Keratinocyte (primary cell): ENCODE measurements at regions not wholly inside any gene's neighbourhood (a gene's known extent, or its start where the extent isn't known, plus 50 kb on each side); places are given as distances from the start of the nearest gene placed in this dataset.

Experiments used
- DNase-seq: peaks from one replicate; pipeline ENCODE4 v3.0.0-alpha.2; 2011; ENCODE audit warnings: low read depth, missing footprints, low spot score
- FAIRE-seq: peaks from 2 replicates; lab custom pipeline; 2011; peaks lifted over from hg19 to GRCh38; lab: Jason Lieb, UNC
- H2AFZ ChIP-seq: 2 replicates; pipeline ENCODE4 v1.6.0; 2012; ENCODE audit warnings: low read length, control low read depth, inconsistent platforms; ENCODE audit not compliant: control insufficient read depth
- H3K27ac ChIP-seq: 2 replicates; pipeline ENCODE4 v1.5.1; 2011; ENCODE audit warnings: low read length; ENCODE audit not compliant: control insufficient read depth, insufficient read depth
- H3K27me3 ChIP-seq: 3 replicates; pipeline ENCODE4 v1.6.0; 2011; ENCODE audit warnings: low read length; ENCODE audit not compliant: control insufficient read depth, insufficient read depth; ENCODE audit errors: extremely low read depth
- H3K36me3 ChIP-seq, 2 experiments: 2 replicates in 1 of 2; 3 replicates in 1 of 2; pipeline ENCODE4 v1.5.1; 2011; ENCODE audit warnings: low read length in 2 of 2, mild to moderate bottlenecking in 1 of 2; ENCODE audit not compliant: control insufficient read depth in 2 of 2, insufficient read depth in 2 of 2; ENCODE audit errors: extremely low read depth in 1 of 2
- H3K4me1 ChIP-seq: 3 replicates; pipeline ENCODE4 v1.5.1; 2011; ENCODE audit warnings: low read length; ENCODE audit not compliant: control insufficient read depth, insufficient read depth; ENCODE audit errors: extremely low read depth
- H3K4me2 ChIP-seq: 3 replicates; pipeline ENCODE4 v1.6.0; 2011; ENCODE audit warnings: low read depth, low read length; ENCODE audit not compliant: control insufficient read depth, insufficient read depth; ENCODE audit errors: extremely low read depth
- H3K4me3 ChIP-seq, 3 experiments: fragments of 200-600 bp in 1 of 3; sonication (generic) in 1 of 3; 2 replicates in 2 of 3; 3 replicates in 1 of 3; pipeline ENCODE4 v1.5.1; 2011 to 2016; ENCODE audit warnings: low read length in 3 of 3, mild to moderate bottlenecking in 3 of 3, control low read depth in 2 of 3, inconsistent platforms in 1 of 3, low read depth in 1 of 3, mixed read lengths in 1 of 3, mixed run types in 1 of 3, moderate library complexity in 1 of 3; ENCODE audit not compliant: control insufficient read depth in 2 of 3, insufficient read depth in 2 of 3; ENCODE audit errors: extremely low read depth in 1 of 3
- H3K79me2 ChIP-seq: 2 replicates; pipeline ENCODE4 v1.6.0; 2012; ENCODE audit warnings: low read length; ENCODE audit not compliant: control insufficient read depth, insufficient read depth
- H3K9ac ChIP-seq: 3 replicates; pipeline ENCODE4 v1.6.0; 2011; ENCODE audit warnings: low read length; ENCODE audit not compliant: control insufficient read depth, insufficient read depth; ENCODE audit errors: extremely low read depth
- H3K9me1 ChIP-seq: 3 replicates; pipeline ENCODE4 v1.6.0; 2011; ENCODE audit warnings: low read length; ENCODE audit not compliant: control insufficient read depth, insufficient read depth; ENCODE audit errors: extremely low read depth
- H3K9me3 ChIP-seq: 2 replicates; pipeline ENCODE4 v1.5.1; 2012; ENCODE audit warnings: low read depth, low read length; ENCODE audit not compliant: control insufficient read depth
- H4K20me1 ChIP-seq: 3 replicates; pipeline ENCODE4 v1.6.0; 2011; ENCODE audit warnings: low read length; ENCODE audit not compliant: control insufficient read depth, insufficient read depth; ENCODE audit errors: extremely low read depth
- EZH2 ChIP-seq: IDR thresholded peaks from one replicate; pipeline ENCODE4 v1.6.1; 2012; ENCODE audit warnings: inconsistent platforms, mild to moderate bottlenecking, low read length, moderate library complexity
- dilution Hi-C: fragments of 300-500 bp; cut with MboI; formaldehyde crosslinking; loops from one replicate; pipeline ENCODE4 v1.7.0; 2020; ENCODE audit warnings: low sequenced_read_pairs; ENCODE audit not compliant: extremely low pct_ligation_motif_present
- TF ChIP-seq, protein P1 (sequence below), 3 experiments: IDR thresholded peaks in 1 of 3; conservative IDR thresholded peaks in 1 of 3; optimal IDR thresholded peaks in 1 of 3; 2 replicates in 2 of 3; 3 replicates in 1 of 3; pipeline versions ENCODE3 to v1.5.1; 2011; ENCODE audit warnings: low read length in 3 of 3, mild to moderate bottlenecking in 3 of 3, moderate library complexity in 2 of 3, control low read depth in 1 of 3, inconsistent platforms in 1 of 3; ENCODE audit not compliant: insufficient read depth in 2 of 3; ENCODE audit errors: extremely low read depth in 1 of 3

DNA sequence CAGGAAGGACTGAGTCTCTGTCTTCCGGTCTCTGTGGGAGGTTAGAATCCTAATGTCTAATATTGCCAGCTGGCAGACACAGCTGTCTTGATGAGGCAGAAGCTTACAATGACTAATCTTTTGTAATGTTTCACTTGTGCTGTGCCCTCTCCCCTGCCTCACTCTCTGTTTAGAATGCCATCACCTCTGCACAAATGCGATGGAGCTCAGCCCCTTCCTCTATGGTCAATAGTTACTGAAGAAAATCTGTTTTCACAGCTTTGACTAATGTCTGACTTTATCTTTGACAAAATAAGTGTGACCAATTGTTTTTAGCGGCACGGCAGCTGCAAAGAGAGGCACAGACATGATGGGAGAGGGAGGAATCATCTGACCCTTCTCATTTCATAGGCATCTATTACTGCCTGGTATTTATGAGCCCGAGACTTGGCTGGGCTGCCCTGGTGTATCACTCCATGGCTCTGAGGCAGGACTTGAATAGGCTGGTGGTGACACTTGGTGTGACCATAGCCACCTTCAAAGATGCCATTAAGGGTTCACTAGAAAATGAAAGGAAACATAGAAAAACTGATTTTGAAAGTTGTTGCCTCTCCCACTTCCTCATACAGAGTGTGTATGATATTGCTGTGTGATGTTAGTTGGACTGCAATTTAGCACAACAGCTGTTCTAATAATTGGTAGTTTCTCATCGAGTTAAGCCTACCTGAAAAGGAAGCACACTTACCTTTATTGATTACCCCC is 163.2 kb upstream of the NBPF11 start:
- no peaks in the 10 kb centered on the region for H3K4me1 ChIP-seq
- no peak overlapping the region for H2AFZ ChIP-seq
- H3K4me3 ChIP-seq: no peak overlapping the region
- no peaks in the 10 kb centered on the region for H3K79me2 ChIP-seq
- H3K9me1 ChIP-seq: no peaks in the 10 kb centered on the region
- no peaks in the 10 kb centered on the region for H4K20me1 ChIP-seq
- peak; percentile 51 for FAIRE-seq
- no peak overlapping the region for H3K4me2 ChIP-seq
- dilution Hi-C loops: no loop called here
- H3K9ac ChIP-seq: no peak overlapping the region
- H3K27ac ChIP-seq: no peak overlapping the region
- no peaks in the 10 kb centered on the region for H3K9me3 ChIP-seq
- no peak for DNase-seq
- no peaks in the 10 kb centered on the region for H3K36me3 ChIP-seq
- TF ChIP-seq EZH2: no peak
- TF ChIP-seq, protein P1, sequence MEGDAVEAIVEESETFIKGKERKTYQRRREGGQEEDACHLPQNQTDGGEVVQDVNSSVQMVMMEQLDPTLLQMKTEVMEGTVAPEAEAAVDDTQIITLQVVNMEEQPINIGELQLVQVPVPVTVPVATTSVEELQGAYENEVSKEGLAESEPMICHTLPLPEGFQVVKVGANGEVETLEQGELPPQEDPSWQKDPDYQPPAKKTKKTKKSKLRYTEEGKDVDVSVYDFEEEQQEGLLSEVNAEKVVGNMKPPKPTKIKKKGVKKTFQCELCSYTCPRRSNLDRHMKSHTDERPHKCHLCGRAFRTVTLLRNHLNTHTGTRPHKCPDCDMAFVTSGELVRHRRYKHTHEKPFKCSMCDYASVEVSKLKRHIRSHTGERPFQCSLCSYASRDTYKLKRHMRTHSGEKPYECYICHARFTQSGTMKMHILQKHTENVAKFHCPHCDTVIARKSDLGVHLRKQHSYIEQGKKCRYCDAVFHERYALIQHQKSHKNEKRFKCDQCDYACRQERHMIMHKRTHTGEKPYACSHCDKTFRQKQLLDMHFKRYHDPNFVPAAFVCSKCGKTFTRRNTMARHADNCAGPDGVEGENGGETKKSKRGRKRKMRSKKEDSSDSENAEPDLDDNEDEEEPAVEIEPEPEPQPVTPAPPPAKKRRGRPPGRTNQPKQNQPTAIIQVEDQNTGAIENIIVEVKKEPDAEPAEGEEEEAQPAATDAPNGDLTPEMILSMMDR (optimal IDR thresholded peaks at IDR 0.05 in 1 of 3, IDR thresholded peaks at IDR 0.05 in 1 of 3, conservative IDR thresholded peaks at IDR 0.05 in 1 of 3; ENCODE audit: extremely low read depth in 1 of 3, insufficient read depth in 2 of 3, low read length in 3 of 3): no peak
- peaks cover 33% of the 10 kb centered on the region for H3K27me3 ChIP-seq

DNA sequence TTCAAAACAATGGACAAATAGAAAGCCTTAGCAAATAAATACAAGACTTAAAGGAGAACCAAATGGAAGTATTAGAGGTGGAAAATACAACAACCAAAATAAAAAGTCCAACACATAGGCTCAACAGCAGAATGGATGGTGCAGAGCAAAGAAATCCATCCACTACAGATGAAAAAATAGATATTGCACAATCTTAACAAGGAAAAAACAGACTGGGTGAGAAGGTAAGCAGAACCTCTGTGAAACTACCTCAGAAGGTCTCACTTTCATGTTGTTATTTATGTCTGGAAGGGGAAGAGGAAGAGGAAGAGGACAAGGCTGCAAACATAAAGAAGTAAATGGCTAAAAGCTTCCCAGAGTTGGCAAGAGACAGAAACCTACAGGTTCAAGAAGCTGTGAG is 158.7 kb upstream of the NBPF11 start:
- DNase-seq: no peak
- H3K9ac ChIP-seq: no peak overlapping the region
- no peak for TF ChIP-seq EZH2
- TF ChIP-seq, protein P1 (optimal IDR thresholded peaks at IDR 0.05 in 1 of 3, IDR thresholded peaks at IDR 0.05 in 1 of 3, conservative IDR thresholded peaks at IDR 0.05 in 1 of 3; ENCODE audit: extremely low read depth in 1 of 3, insufficient read depth in 2 of 3, low read length in 3 of 3): no peak
- H3K9me3 ChIP-seq: no peaks in the 10 kb centered on the region
- no peak overlapping the region for H2AFZ ChIP-seq
- no peaks in the 10 kb centered on the region for H4K20me1 ChIP-seq
- no peaks in the 10 kb centered on the region for H3K79me2 ChIP-seq
- no peak for FAIRE-seq
- H3K4me2 ChIP-seq: no peak overlapping the region
- H3K36me3 ChIP-seq: no peaks in the 10 kb centered on the region
- H3K4me3 ChIP-seq: no peak overlapping the region
- H3K9me1 ChIP-seq: no peaks in the 10 kb centered on the region
- H3K27me3 ChIP-seq: peaks cover 18% of the 10 kb centered on the region
- dilution Hi-C loops: no loop called here
- H3K4me1 ChIP-seq: peaks cover 3% of the 10 kb centered on the region
- H3K27ac ChIP-seq: no peak overlapping the region
